ENCODE measurements at regions not wholly inside any gene's neighbourhood (a gene's known extent, or its start where the extent isn't known, plus 50 kb on each side); places are given as distances from the start of the nearest gene placed in this dataset.

DNA sequence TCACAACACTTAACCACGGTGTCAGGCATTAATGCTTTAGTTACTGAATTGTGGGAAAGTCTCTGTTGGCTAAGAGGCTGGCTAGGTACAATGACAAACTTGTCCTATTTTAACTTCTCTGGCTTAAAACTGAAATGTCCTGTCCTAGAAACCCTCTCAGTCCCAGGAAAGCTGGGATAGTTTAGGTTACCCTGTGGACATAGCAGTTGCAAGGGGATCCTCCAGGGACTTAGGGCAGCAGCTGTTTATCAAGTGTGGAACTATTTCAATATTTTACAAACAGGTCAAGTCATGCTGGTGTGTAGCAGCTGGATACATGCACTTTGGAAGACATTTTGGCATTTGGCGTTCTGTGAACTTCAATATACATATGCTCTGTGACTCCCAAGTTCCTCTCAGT, 95.0 kb upstream of the ARRDC3 start:
- CTCF ChIA-PET, result no interaction called here
- DNase-seq (ENCODE audit: low read depth, low spot score), result no peak
- H3K4me3 ChIP-seq (ENCODE audit: low read depth, low read length), result no peak overlapping the region
- POLR2A ChIA-PET, result no interaction called here
- TF ChIP-seq, protein P1, sequence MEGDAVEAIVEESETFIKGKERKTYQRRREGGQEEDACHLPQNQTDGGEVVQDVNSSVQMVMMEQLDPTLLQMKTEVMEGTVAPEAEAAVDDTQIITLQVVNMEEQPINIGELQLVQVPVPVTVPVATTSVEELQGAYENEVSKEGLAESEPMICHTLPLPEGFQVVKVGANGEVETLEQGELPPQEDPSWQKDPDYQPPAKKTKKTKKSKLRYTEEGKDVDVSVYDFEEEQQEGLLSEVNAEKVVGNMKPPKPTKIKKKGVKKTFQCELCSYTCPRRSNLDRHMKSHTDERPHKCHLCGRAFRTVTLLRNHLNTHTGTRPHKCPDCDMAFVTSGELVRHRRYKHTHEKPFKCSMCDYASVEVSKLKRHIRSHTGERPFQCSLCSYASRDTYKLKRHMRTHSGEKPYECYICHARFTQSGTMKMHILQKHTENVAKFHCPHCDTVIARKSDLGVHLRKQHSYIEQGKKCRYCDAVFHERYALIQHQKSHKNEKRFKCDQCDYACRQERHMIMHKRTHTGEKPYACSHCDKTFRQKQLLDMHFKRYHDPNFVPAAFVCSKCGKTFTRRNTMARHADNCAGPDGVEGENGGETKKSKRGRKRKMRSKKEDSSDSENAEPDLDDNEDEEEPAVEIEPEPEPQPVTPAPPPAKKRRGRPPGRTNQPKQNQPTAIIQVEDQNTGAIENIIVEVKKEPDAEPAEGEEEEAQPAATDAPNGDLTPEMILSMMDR (IDR thresholded peaks at IDR 0.05; ENCODE audit: insufficient read depth, low read length, missing control alignments), result no peak

DNA sequence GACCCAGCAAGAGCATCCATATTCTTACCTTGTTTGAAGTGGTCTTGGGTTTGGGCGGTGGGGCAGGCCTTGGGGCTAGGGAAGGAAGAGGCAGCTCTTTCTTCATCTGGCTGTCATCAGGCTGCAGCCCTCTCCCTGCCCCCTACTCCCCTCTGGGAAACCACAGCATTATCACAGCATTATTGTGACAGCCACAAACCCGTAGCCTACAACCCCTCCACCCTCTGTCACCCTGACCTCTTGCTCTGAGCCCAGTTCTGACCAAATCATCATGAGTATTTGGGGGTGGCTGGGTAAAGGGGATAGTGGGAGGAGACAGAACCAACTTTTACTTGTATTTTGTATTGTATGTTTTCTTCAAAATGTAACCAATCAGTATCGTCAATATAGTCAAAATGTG, 94.3 kb upstream of the ARRDC3 start:
- DNase-seq (ENCODE audit: low read depth, low spot score), result no peak
- CTCF ChIA-PET, result no interaction called here
- TF ChIP-seq, protein P1 (IDR thresholded peaks at IDR 0.05; ENCODE audit: insufficient read depth, low read length, missing control alignments), result no peak
- POLR2A ChIA-PET, result no interaction called here
- H3K4me3 ChIP-seq (ENCODE audit: low read depth, low read length), result no peak overlapping the region

DNA sequence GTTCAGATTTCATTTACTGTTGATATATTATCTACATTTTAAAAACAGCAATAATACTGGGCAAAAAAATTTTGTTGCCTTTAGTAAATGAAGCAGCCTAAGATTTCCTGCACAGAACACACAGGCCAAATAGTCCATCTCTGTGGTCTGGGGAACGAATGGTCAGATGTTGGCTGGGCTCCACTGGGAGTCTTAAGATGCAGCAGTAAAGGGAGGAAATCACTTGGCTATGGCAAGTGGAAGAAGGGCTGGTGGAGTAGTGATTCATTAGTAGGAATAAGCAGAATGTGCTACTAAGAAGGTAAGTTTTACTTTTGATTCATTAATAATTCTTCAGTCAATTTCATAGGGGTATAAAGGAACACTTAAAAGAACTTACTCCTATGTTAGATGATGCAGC, 91.1 kb upstream of the ARRDC3 start:
- ChIA-PET POLR2A (no interaction called here), CTCF (no interaction called here)
- TF ChIP-seq, protein P1 (IDR thresholded peaks at IDR 0.05; ENCODE audit: insufficient read depth, low read length, missing control alignments), result no peak
- H3K4me3 ChIP-seq (ENCODE audit: low read depth, low read length), result no peak overlapping the region
- DNase-seq (ENCODE audit: low read depth, low spot score), result no peak

GRCh38 chr5:91472631-91473030, 89.5 kb upstream of the ARRDC3 start:
- CTCF ChIA-PET, result no interaction called here
- DNase-seq (ENCODE audit: low read depth, low spot score), result no peak
- POLR2A ChIA-PET, result no interaction called here
- no peak overlapping the region for H3K4me3 ChIP-seq (ENCODE audit: low read depth, low read length)
- TF ChIP-seq, protein P1 (IDR thresholded peaks at IDR 0.05; ENCODE audit: insufficient read depth, low read length, missing control alignments), result no peak

- ChIA-PET POLR2A (no interaction called here), CTCF (no interaction called here)
- H3K4me3 ChIP-seq (ENCODE audit: low read depth, low read length), result no peak overlapping the region
- no peak for DNase-seq (ENCODE audit: low read depth, low spot score)
- TF ChIP-seq, protein P1 (IDR thresholded peaks at IDR 0.05; ENCODE audit: insufficient read depth, low read length, missing control alignments), result no peak
Measured at GRCh38 chr5:91469517-91470165, 86.5 kb upstream of the ARRDC3 start.

DNA sequence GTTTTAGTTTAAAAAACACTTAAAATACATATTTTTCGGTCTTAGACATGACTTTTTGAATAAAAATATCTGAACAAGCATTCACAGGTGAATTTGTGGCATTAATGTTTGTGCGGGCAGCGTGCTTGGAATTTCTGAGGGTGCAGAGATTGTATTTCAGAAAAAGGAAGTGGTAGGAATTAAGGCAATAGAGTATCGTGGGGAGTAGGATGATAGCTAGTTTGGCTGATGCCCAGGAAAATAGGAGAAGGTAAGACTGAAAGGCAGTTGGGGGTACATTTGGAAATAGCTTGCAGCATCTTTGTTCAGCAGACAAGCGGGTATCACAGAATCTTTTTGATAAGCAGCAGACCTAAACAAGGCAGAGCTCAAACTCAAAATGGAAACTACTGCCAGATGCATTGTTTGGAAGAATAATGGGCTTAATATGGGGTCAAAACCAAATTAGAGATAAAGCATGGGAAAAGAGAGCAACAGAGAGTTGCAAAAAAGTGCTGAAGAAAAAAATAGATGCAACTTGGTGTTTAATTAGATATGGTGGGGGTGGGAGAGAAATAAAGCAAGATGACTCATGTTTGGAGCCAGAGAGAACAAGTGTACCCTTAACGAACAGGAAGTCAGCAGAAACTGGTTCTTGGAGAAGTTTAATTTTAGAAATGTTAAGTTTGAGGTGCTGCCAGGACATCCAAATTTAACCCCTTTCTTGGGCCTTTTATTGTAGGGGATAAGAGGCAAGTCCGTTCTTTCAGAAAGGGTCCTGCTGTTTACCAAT, 85.7 kb upstream of the ARRDC3 start:
- POLR2A ChIA-PET, result no interaction called here
- no peak overlapping the region for H3K4me3 ChIP-seq (ENCODE audit: low read depth, low read length)
- TF ChIP-seq, protein P1 (IDR thresholded peaks at IDR 0.05; ENCODE audit: insufficient read depth, low read length, missing control alignments), result no peak
- no peak for DNase-seq (ENCODE audit: low read depth, low spot score)
- CTCF ChIA-PET, result no interaction called here

Data from AG04449 (cell line).